Muscle layer of colon (tissue), 2 donors: ENCODE measurements at regions not wholly inside any gene's neighbourhood (a gene's known extent, or its start where the extent isn't known, plus 50 kb on each side); places are given as distances from the start of the nearest gene placed in this dataset.

Source experiments
- H3K27ac ChIP-seq: one replicate; pipeline ENCODE4 v1.7.0; 2013; ENCODE audit warnings: low read depth, mild to moderate bottlenecking, low read length, moderate library complexity
- H3K27me3 ChIP-seq, 2 donors: one replicate each; pipeline ENCODE4 v1.7.0; 2013; ENCODE audit warnings: low read length in 2 of 2, mild to moderate bottlenecking in 2 of 2; ENCODE audit not compliant: insufficient read depth in 2 of 2, control insufficient read depth in 1 of 2
- H3K36me3 ChIP-seq: one replicate; pipeline ENCODE4 v1.7.0; 2013; ENCODE audit warnings: mild to moderate bottlenecking, low read length; ENCODE audit not compliant: insufficient read depth
- H3K4me1 ChIP-seq: one replicate; pipeline ENCODE4 v1.7.0; 2013; ENCODE audit warnings: mild to moderate bottlenecking, low read length; ENCODE audit not compliant: insufficient read depth
- H3K4me3 ChIP-seq, 2 donors: one replicate each; pipeline ENCODE4 v1.7.0; 2013; ENCODE audit warnings: low read length in 2 of 2, low read depth in 1 of 2, mild to moderate bottlenecking in 1 of 2, moderate library complexity in 1 of 2
- H3K9ac ChIP-seq: one replicate; pipeline ENCODE4 v1.7.0; 2013; ENCODE audit warnings: low read length
- H3K9me3 ChIP-seq: one replicate; pipeline ENCODE4 v1.7.0; 2013; ENCODE audit warnings: mild to moderate bottlenecking, low read length
- donor health status: abdominal sarcoma.
- donor health status: Adenocarcinoma of cecum.

- H3K9ac ChIP-seq: no peak overlapping the region
- no peaks in the 10 kb centered on the region for H3K9me3 ChIP-seq
- H3K4me3 ChIP-seq: no peak overlapping the region
- H3K27me3 ChIP-seq: no peaks in the 10 kb centered on the region
- H3K27ac ChIP-seq: no peak overlapping the region
- H3K4me1 ChIP-seq: peaks cover 11% of the 10 kb centered on the region
- no peaks in the 10 kb centered on the region for H3K36me3 ChIP-seq
These were observed 178.4 kb upstream of the MVB12B start for GRCh38 chr9:126147936-126148870.

GRCh38 chr9:126148994-126149393, 177.6 kb upstream of the MVB12B start:
- Histone ChIP-seq H3K9ac (no peak overlapping the region), H3K27me3 (no peaks in the 10 kb centered on the region), H3K27ac (no peak overlapping the region), H3K4me3 (no peak overlapping the region), H3K4me1 (peaks cover 11% of the 10 kb centered on the region), H3K36me3 (no peaks in the 10 kb centered on the region), H3K9me3 (no peaks in the 10 kb centered on the region)

DNA sequence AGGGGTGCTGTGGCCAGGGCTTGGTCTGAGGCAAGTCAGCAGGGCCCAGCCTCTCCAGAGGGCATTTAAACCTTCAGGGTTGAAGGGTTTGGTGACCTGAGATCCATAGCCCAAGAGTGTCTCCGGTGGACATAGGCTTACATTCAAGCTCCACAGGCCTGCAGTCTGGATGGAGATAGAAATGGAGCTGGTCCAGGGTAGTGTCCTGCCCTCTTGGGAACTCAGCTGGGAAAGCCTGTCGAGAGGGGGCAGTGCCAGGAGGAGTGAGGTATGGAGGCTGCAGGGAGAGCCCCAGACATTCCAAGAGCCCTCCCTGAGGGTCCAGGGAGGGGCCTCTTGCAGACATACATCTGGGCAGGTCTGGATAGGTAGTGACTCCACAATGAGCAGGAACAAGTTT, 177.0 kb upstream of the MVB12B start:
- Histone ChIP-seq H3K9me3 (no peaks in the 10 kb centered on the region), H3K4me1 (peaks cover 11% of the 10 kb centered on the region)

GRCh38 chr9:126150411-126151030, 176.1 kb upstream of the MVB12B start:
- H3K27ac ChIP-seq: no peak overlapping the region
- no peaks in the 10 kb centered on the region for H3K9me3 ChIP-seq
- no peaks in the 10 kb centered on the region for H3K36me3 ChIP-seq
- H3K4me3 ChIP-seq: no peak overlapping the region
- H3K27me3 ChIP-seq: no peaks in the 10 kb centered on the region
- peaks cover 11% of the 10 kb centered on the region for H3K4me1 ChIP-seq
- no peak overlapping the region for H3K9ac ChIP-seq

More for the DNA sequence above, 177.0 kb upstream of the MVB12B start:
- no peak overlapping the region for H3K9ac ChIP-seq
- H3K4me3 ChIP-seq: no peak overlapping the region
- no peak overlapping the region for H3K27ac ChIP-seq
- no peaks in the 10 kb centered on the region for H3K36me3 ChIP-seq
- H3K27me3 ChIP-seq: no peaks in the 10 kb centered on the region

- Histone ChIP-seq H3K27me3 (no peaks in the 10 kb centered on the region), H3K9me3 (no peaks in the 10 kb centered on the region), H3K36me3 (no peaks in the 10 kb centered on the region), H3K9ac (no peak overlapping the region), H3K27ac (peak overlapping the region; percentile 32), H3K4me1 (peaks cover 11% of the 10 kb centered on the region), H3K4me3 (no peak overlapping the region)
These were observed 175.5 kb upstream of the MVB12B start for GRCh38 chr9:126151031-126151685.

GRCh38 chr9:126151686-126152134, 174.9 kb upstream of the MVB12B start:
- no peak overlapping the region for H3K4me3 ChIP-seq
- H3K9ac ChIP-seq: no peak overlapping the region
- H3K27me3 ChIP-seq: no peaks in the 10 kb centered on the region
- H3K27ac ChIP-seq: peak overlapping the region; percentile 32
- H3K36me3 ChIP-seq: no peaks in the 10 kb centered on the region
- peaks cover 11% of the 10 kb centered on the region for H3K4me1 ChIP-seq
- no peaks in the 10 kb centered on the region for H3K9me3 ChIP-seq

GRCh38 chr9:126152622-126153362, 173.8 kb upstream of the MVB12B start:
- Histone ChIP-seq H3K27ac (no peak overlapping the region), H3K9ac (no peak overlapping the region), H3K9me3 (no peaks in the 10 kb centered on the region), H3K36me3 (no peaks in the 10 kb centered on the region), H3K27me3 (no peaks in the 10 kb centered on the region), H3K4me3 (no peak overlapping the region), H3K4me1 (peaks cover 11% of the 10 kb centered on the region)

- Histone ChIP-seq H3K9ac (no peak overlapping the region), H3K27ac (no peak overlapping the region), H3K36me3 (no peaks in the 10 kb centered on the region), H3K4me1 (peaks cover 11% of the 10 kb centered on the region), H3K27me3 (no peaks in the 10 kb centered on the region), H3K4me3 (no peak overlapping the region), H3K9me3 (no peaks in the 10 kb centered on the region)
These were observed 173.2 kb upstream of the MVB12B start for GRCh38 chr9:126153382-126153781.

GRCh38 chr9:126154182-126154827, 172.3 kb upstream of the MVB12B start:
- H3K4me3 ChIP-seq: no peak overlapping the region
- no peaks in the 10 kb centered on the region for H3K36me3 ChIP-seq
- H3K9ac ChIP-seq: no peak overlapping the region
- peaks cover 11% of the 10 kb centered on the region for H3K4me1 ChIP-seq
- no peak overlapping the region for H3K27ac ChIP-seq
- no peaks in the 10 kb centered on the region for H3K9me3 ChIP-seq
- H3K27me3 ChIP-seq: no peaks in the 10 kb centered on the region

- H3K4me1 ChIP-seq: peaks cover 11% of the 10 kb centered on the region
- no peaks in the 10 kb centered on the region for H3K9me3 ChIP-seq
- no peak overlapping the region for H3K9ac ChIP-seq
- H3K27ac ChIP-seq: no peak overlapping the region
- no peak overlapping the region for H3K4me3 ChIP-seq
- no peaks in the 10 kb centered on the region for H3K27me3 ChIP-seq
- no peaks in the 10 kb centered on the region for H3K36me3 ChIP-seq
These were observed 171.8 kb upstream of the MVB12B start for GRCh38 chr9:126154869-126155268.
